Peyer's patch (tissue), 4 donors: ENCODE measurements at regions not wholly inside any gene's neighbourhood (a gene's known extent, or its start where the extent isn't known, plus 50 kb on each side); places are given as distances from the start of the nearest gene placed in this dataset.

Experiments used
- POLR2A ChIP-seq, 2 donors: fragments of 450-650 bp; IDR thresholded peaks; one replicate each; pipeline ENCODE4 v1.5.1; 2017; ENCODE audit warnings: antibody characterized with exemption in 2 of 2, mild to moderate bottlenecking in 2 of 2, moderate library complexity in 2 of 2
- TF ChIP-seq, protein P1 (sequence below), 6 experiments: fragments of 450-650 bp in 4 of 6; fragments of 200-600 bp in 2 of 6; sonication (generic) in 1 of 6; IDR thresholded peaks; one replicate each; pipeline ENCODE4 v1.5.1; 2017 to 2019; ENCODE audit warnings: antibody characterized with exemption in 6 of 6, mild to moderate bottlenecking in 3 of 6, moderate library complexity in 1 of 6

DNA sequence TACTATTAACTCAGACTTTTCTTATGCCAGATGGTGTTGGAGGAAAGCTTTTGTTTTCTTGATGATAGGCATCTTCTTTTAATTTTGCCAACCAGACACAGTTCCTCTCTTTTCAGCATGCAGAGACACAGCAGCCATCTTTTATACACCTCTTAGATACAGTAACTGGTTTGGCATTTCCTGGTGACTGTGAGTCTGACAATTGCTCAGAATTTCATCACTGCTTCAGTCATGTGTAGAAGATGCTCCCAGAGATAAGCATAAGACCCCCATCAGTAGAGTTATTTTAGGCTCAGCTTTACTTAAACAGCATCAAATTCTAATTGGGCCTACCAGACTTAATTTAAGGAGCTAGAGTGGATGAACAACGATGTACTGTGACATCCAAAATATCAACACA is 779.0 kb downstream of the SQOR start:
- TF ChIP-seq, protein P1, sequence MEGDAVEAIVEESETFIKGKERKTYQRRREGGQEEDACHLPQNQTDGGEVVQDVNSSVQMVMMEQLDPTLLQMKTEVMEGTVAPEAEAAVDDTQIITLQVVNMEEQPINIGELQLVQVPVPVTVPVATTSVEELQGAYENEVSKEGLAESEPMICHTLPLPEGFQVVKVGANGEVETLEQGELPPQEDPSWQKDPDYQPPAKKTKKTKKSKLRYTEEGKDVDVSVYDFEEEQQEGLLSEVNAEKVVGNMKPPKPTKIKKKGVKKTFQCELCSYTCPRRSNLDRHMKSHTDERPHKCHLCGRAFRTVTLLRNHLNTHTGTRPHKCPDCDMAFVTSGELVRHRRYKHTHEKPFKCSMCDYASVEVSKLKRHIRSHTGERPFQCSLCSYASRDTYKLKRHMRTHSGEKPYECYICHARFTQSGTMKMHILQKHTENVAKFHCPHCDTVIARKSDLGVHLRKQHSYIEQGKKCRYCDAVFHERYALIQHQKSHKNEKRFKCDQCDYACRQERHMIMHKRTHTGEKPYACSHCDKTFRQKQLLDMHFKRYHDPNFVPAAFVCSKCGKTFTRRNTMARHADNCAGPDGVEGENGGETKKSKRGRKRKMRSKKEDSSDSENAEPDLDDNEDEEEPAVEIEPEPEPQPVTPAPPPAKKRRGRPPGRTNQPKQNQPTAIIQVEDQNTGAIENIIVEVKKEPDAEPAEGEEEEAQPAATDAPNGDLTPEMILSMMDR (IDR thresholded peaks at IDR 0.05), result no peak
- TF ChIP-seq POLR2A (IDR thresholded peaks at IDR 0.05), result no peak
